GM23248 (cell line): ENCODE measurements at regions not wholly inside any gene's neighbourhood (a gene's known extent, or its start where the extent isn't known, plus 50 kb on each side); places are given as distances from the start of the nearest gene placed in this dataset.

Experiments
- DNase-seq: peaks from one replicate; pipeline ENCODE4 v3.0.0-alpha.2; 2015
- H2AFZ ChIP-seq: fragments of 200-600 bp; sonication (generic); 2 replicates; pipeline ENCODE4 v1.6.1; 2016; ENCODE audit warnings: antibody characterized with exemption
- H3F3A ChIP-seq: fragments of 200-600 bp; sonication (generic); 2 replicates; pipeline ENCODE4 v1.6.1; 2016; ENCODE audit warnings: mild to moderate bottlenecking, antibody characterized with exemption, mixed run types; ENCODE audit not compliant: insufficient read depth
- H3K27ac ChIP-seq: fragments of 200-600 bp; sonication (generic); 2 replicates; pipeline ENCODE4 v1.5.1; 2016; ENCODE audit warnings: mild to moderate bottlenecking
- H3K27me3 ChIP-seq: fragments of 200-600 bp; sonication (generic); replicated peaks from 2 replicates; pipeline ENCODE4 v1.6.1; 2016; ENCODE audit warnings: mild to moderate bottlenecking; ENCODE audit not compliant: insufficient read depth
- H3K36me3 ChIP-seq: fragments of 200-600 bp; sonication (generic); 2 replicates; pipeline ENCODE4 v1.6.1; 2016; ENCODE audit warnings: low read depth, mild to moderate bottlenecking
- H3K4me1 ChIP-seq: fragments of 200-600 bp; sonication (generic); 2 replicates; pipeline ENCODE4 v1.6.1; 2016; ENCODE audit warnings: mild to moderate bottlenecking; ENCODE audit not compliant: insufficient read depth
- H3K4me2 ChIP-seq: fragments of 200-600 bp; sonication (generic); one replicate; pipeline ENCODE4 v1.6.1; 2016; ENCODE audit warnings: mild to moderate bottlenecking; ENCODE audit not compliant: unreplicated experiment
- H3K4me3 ChIP-seq: fragments of 200-600 bp; sonication (generic); 2 replicates; pipeline ENCODE4 v1.5.1; 2016; ENCODE audit warnings: mild to moderate bottlenecking
- H3K79me2 ChIP-seq: fragments of 200-600 bp; sonication (generic); 2 replicates; pipeline ENCODE4 v1.6.1; 2016; ENCODE audit warnings: mild to moderate bottlenecking; ENCODE audit not compliant: insufficient read depth
- H3K9ac ChIP-seq: fragments of 200-600 bp; sonication (generic); 2 replicates; pipeline ENCODE4 v1.6.1; 2016; ENCODE audit warnings: mild to moderate bottlenecking
- H3K9me2 ChIP-seq: fragments of 200-600 bp; sonication (generic); 2 replicates; pipeline ENCODE4 v1.6.1; 2016; ENCODE audit warnings: mixed run types, mild to moderate bottlenecking, moderate library complexity; ENCODE audit not compliant: insufficient read depth
- H3K9me3 ChIP-seq: fragments of 200-600 bp; sonication (generic); one replicate; pipeline ENCODE4 v1.6.1; 2017; ENCODE audit warnings: low read depth
- H4K20me1 ChIP-seq: fragments of 200-600 bp; sonication (generic); 2 replicates; pipeline ENCODE4 v1.6.0; 2016; ENCODE audit not compliant: insufficient read depth
- EZH2 ChIP-seq: fragments of 200-600 bp; sonication (generic); IDR thresholded peaks from 2 replicates; pipeline ENCODE4 v1.6.1; 2018; ENCODE audit warnings: antibody characterized with exemption, mild to moderate bottlenecking; ENCODE audit not compliant: insufficient read depth, poor library complexity, severe bottlenecking
- EZH2phosphoT487 ChIP-seq: fragments of 200-600 bp; sonication (generic); IDR thresholded peaks from 2 replicates; pipeline ENCODE4 v1.6.1; 2018; ENCODE audit warnings: antibody characterized with exemption, moderate library complexity, mild to moderate bottlenecking, low read depth; ENCODE audit not compliant: insufficient read depth
- WGBS, 2 experiments: methylation state at CpG; one replicate each; pipeline ENCODE4 v1.1.6; 2015 to 2017; ENCODE audit warnings: low lambda C conversion rate in 2 of 2, low coverage in 1 of 2; ENCODE audit errors: missing lambda C conversion rate in 2 of 2; 5-methylcytosine and 5-hydroxymethylcytosine counted together
- in situ Hi-C: fragments of 300-500 bp; cut with MboI; formaldehyde crosslinking; loops from 2 replicates; pipeline ENCODE4 v1.15.0; 2020

GRCh38 chr5:85488295-85488694 lies 1103.6 kb upstream of the EDIL3 start:
- Histone ChIP-seq H3K4me2 (no peak overlapping the region), H3K36me3 (no peaks in the 10 kb centered on the region), H3K79me2 (no peaks in the 10 kb centered on the region), H3K9ac (no peak overlapping the region), H3K27me3 (no peaks in the 10 kb centered on the region), H3K4me3 (no peak overlapping the region), H3K27ac (no peak overlapping the region), H3F3A (no peaks in the 10 kb centered on the region), H4K20me1 (no peaks in the 10 kb centered on the region), H3K4me1 (no peaks in the 10 kb centered on the region), H2AFZ (no peak overlapping the region), H3K9me2 (no peaks in the 10 kb centered on the region), H3K9me3 (no peaks in the 10 kb centered on the region)
- in situ Hi-C loops, result no loop called here
- TF ChIP-seq EZH2 (no peak), EZH2phosphoT487 (no peak)
- DNase-seq, result no peak

- no peak for TF ChIP-seq EZH2phosphoT487
- no peak for TF ChIP-seq EZH2
- Histone ChIP-seq H3K4me3 (no peak overlapping the region), H3K36me3 (no peaks in the 10 kb centered on the region), H3K27ac (no peak overlapping the region), H3K79me2 (no peaks in the 10 kb centered on the region), H2AFZ (no peak overlapping the region), H3K9ac (no peak overlapping the region), H3K4me2 (no peak overlapping the region), H3K27me3 (no peaks in the 10 kb centered on the region), H3K9me3 (no peaks in the 10 kb centered on the region), H4K20me1 (no peaks in the 10 kb centered on the region), H3F3A (no peaks in the 10 kb centered on the region), H3K4me1 (no peaks in the 10 kb centered on the region), H3K9me2 (no peaks in the 10 kb centered on the region)
- in situ Hi-C loops, result no loop called here
- no peak for DNase-seq
These were observed 1116.2 kb upstream of the EDIL3 start for GRCh38 chr5:85500869-85501268.

DNA sequence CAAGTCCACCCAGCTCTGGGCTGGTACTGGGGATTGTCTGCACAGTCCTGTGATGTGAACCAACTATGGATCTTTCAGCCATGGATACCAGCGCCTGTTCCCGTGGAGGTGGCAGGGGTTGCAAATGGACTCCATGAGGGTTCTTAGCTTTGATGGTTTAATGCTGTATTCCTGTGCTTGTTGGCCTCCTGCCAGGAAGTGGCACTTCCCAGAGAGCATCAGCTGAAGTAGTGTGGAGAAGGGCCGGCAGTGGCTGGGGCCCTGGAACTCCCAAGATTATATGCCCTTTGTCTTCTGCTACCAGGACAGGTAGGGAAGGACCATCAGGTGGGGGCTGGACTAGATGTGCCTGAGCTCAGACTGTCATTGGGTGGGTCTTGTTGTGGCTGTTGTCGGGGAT lies 1104.8 kb upstream of the COX7C start:
- Histone ChIP-seq H3K4me2 (no peak overlapping the region), H3K9ac (no peak overlapping the region), H2AFZ (no peak overlapping the region), H4K20me1 (no peaks in the 10 kb centered on the region), H3K36me3 (no peaks in the 10 kb centered on the region), H3K9me2 (no peaks in the 10 kb centered on the region), H3K4me1 (no peaks in the 10 kb centered on the region), H3K79me2 (no peaks in the 10 kb centered on the region), H3F3A (no peaks in the 10 kb centered on the region), H3K4me3 (no peak overlapping the region), H3K27me3 (no peaks in the 10 kb centered on the region), H3K9me3 (no peaks in the 10 kb centered on the region), H3K27ac (no peak overlapping the region)
- TF ChIP-seq EZH2phosphoT487 (no peak), EZH2 (no peak)
- DNase-seq, result peak; percentile 1
- WGBS, 2 experiments, result 28 to 45% methylated on average over 4 of the region's 4 CpGs
- in situ Hi-C loops, result no loop called here

GRCh38 chr5:85515588-85515987 lies 1102.2 kb upstream of the COX7C start:
- Histone ChIP-seq H3F3A (no peaks in the 10 kb centered on the region), H3K79me2 (no peaks in the 10 kb centered on the region), H3K4me2 (no peak overlapping the region), H3K4me3 (no peak overlapping the region), H3K36me3 (no peaks in the 10 kb centered on the region), H3K27me3 (no peaks in the 10 kb centered on the region), H3K9me2 (no peaks in the 10 kb centered on the region), H3K9ac (no peak overlapping the region), H3K9me3 (peaks cover 5% of the 10 kb centered on the region), H3K27ac (no peak overlapping the region), H3K4me1 (no peaks in the 10 kb centered on the region), H4K20me1 (no peaks in the 10 kb centered on the region), H2AFZ (no peak overlapping the region)
- no peak for TF ChIP-seq EZH2phosphoT487
- TF ChIP-seq EZH2, result no peak
- in situ Hi-C loops, result no loop called here
- no peak for DNase-seq

GRCh38 chr5:85517386-85517785 lies 1100.4 kb upstream of the COX7C start:
- H3F3A ChIP-seq, result no peaks in the 10 kb centered on the region
- no peaks in the 10 kb centered on the region for H3K9me2 ChIP-seq
- H3K27ac ChIP-seq, result no peak overlapping the region
- in situ Hi-C loops, result no loop called here
- no peak overlapping the region for H3K9ac ChIP-seq
- no peak overlapping the region for H3K4me2 ChIP-seq
- no peak overlapping the region for H2AFZ ChIP-seq
- DNase-seq, result no peak
- H4K20me1 ChIP-seq, result no peaks in the 10 kb centered on the region
- peaks cover 5% of the 10 kb centered on the region for H3K9me3 ChIP-seq
- no peaks in the 10 kb centered on the region for H3K4me1 ChIP-seq
- H3K27me3 ChIP-seq, result no peaks in the 10 kb centered on the region
- H3K4me3 ChIP-seq, result no peak overlapping the region
- H3K36me3 ChIP-seq, result no peaks in the 10 kb centered on the region
- H3K79me2 ChIP-seq, result no peaks in the 10 kb centered on the region
- no peak for TF ChIP-seq EZH2phosphoT487
- no peak for TF ChIP-seq EZH2
- 35 to 40% methylated on average over 3 of the region's 3 CpGs for WGBS, 2 experiments
